Eye (tissue), 1 donor: ENCODE measurements at regions not wholly inside any gene's neighbourhood (a gene's known extent, or its start where the extent isn't known, plus 50 kb on each side); places are given as distances from the start of the nearest gene placed in this dataset.
"Not testable (repeated sequence)": the region's sequence is repeated elsewhere in the genome, so short reads cannot be mapped to it uniquely, and the experiment has no call there.

ENCODE experiments used
- DNase-seq: peaks from one replicate; pipeline ENCODE4 v3.0.0-alpha.2; 2015

DNA sequence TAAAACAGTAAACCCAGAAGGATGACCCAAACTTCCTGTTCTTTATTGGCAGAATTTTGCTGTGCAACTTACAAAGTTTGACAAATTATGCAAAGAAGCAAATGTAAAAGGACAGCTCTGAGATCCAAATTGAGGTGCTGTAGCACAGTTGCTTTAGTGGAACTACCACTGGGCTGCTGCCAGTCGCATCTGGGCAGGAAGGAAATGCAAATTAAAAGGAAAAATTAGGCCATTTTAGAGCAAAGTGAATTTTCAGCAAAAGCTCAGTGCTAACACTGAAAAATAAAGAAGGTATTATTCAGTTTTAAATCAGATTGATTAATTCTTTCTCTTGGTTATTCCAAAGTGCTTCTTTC is 104.5 kb downstream of the ZMAT3 start:
- no peak for DNase-seq

DNA sequence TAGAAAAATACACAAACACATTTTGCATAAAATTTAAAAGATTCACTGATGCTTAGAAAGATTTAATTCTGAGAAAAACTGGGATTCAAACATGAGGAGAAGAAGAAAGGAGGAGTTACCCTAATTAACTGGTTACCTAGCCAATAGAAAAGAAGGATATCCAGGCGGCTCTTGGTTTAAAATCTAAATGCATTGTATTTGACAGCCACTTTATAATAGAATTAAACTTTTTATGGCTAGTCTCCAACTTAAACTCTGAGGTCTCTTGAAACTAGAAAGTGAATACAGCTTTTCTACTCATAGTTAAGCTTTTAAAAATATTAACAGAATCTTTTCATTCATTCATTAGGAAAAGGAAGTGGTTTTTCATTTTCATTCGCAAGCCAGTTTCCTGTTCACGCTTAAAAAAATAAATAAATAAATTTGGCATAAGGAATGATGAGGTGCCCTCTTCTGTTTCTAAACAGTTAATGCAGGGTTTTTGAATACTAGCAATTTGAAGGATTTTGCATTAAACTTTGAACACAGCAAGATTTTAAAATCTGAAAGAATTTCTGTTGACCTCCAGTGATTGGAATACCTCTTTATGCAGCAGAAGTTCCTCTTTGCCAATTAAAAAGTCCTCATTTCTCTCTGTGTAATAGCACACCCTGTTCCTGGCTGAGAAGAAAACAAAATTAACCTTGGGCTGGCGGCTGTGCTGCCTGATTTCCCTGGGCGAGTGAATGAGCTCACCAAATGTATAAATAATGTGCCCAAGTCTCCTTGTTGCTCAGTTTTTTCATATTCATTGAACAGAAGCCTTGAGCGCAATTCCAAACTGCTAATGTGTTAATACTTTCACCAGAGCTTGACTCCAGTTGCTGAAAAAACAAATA is 105.1 kb downstream of the ZMAT3 start:
- DNase-seq, result peak; percentile 54

DNA sequence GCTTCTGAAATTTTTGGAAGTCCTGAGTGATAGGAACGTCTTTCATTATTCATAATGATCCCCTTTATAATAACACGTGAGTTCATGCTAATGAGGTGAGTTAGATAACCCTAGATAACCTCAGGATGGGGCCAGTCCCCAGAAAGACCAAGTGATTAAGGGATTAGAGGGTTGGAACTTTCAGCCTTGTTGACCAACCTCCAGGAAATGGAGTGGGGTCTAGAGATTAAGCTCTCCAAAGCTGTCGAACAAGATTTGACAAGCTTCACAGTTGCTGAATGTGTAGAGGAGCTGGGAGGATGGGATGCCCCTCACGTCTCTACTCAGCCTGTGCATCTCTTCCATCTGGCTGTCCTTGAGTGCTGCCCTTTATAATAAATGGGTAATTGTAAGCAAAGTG is 107.1 kb downstream of the ZMAT3 start:
- DNase-seq, result no peak

DNA sequence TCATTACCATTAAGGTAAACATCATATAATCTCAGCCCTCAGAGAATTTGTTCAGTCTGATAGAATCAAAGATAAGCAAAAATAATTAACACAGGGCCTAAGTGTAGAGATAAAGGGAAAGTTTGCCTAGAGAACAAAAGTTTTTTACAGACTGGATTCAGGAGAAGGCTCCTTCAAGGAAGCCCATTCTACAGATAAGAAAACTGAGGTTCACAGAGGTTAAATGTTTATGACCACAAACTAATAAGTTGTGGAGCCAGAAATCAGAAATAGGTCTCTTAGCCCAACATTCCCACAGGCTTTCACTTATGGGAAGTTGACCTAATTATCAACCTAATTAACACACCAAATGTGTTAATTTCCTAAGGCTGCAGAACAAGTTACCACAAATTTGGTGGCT is 110.7 kb downstream of the ZMAT3 start:
- DNase-seq, result no peak

DNA sequence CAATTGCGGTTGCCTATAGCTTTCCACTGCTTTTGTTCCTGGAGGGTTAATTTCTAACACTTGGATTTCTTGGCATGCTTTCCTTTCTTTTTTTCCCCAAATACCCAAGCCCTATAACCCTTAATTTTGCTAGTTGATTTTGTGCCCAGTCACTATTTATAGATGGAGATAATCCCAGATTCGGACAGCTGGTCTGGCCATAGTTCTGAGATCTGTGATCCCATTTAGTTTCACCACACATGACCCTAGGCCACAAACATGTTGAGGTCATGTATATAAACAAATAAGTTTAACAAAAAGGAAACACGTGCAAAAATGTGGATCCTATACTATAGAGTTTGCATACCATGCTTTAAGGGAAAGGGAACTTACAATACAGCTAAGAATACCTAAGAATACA is 111.4 kb downstream of the ZMAT3 start:
- DNase-seq, result no peak

DNA sequence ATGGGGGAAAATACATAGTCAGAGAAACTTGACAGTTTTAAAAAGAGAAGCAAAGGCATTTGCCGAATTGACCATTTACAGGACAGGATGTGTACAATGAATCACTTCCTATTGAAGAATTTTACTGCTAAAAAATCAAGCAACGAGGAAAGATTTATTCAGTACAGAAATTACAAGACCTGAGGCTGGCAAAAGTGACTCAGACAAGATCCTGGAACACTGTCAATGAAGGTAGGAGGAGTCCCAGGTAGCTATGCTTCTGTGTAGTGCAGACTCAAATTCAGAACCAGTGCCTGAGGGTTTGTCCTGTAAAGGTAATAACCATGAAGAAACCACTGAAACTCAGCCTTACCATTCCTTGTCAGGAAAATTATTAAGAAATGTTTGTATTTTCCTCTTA is 120.9 kb downstream of the ZMAT3 start:
- DNase-seq, result no peak

DNA sequence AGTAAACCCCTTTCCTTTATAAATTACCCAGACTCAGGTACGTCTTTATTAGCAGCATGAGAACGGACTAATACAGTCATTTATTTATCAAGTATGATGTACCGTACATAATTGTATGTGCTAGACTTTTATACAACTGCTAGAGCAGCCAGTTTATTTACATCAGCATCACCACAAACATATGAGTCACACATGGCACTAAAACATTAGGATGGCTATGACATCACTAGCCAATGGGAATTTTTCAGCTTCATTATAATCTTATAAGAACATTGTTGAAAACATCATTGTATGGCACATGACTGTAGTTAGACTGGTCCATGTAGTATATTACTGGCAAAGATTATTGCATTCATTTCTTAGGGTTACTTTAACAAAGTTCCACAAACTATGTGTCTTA is 121.7 kb downstream of the ZMAT3 start:
- no peak for DNase-seq

DNA sequence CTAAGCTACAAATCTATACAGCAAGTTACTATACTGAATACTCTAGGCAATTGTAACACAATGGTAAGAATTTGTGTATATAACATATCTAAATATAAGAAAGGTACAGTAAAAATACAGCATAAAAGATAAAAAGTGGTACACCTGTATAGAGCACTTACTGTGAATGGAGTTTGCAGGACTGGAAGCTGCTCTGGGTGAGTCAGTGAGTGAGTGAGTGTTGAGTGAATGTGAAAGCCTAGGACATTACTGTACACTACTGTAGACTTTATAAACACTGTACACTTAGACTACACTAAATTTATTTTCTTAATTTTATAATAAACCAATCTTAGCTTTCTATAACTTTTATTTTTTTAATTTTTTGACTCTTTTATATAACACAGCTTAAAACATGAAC is 123.1 kb downstream of the ZMAT3 start:
- no peak for DNase-seq

DNA sequence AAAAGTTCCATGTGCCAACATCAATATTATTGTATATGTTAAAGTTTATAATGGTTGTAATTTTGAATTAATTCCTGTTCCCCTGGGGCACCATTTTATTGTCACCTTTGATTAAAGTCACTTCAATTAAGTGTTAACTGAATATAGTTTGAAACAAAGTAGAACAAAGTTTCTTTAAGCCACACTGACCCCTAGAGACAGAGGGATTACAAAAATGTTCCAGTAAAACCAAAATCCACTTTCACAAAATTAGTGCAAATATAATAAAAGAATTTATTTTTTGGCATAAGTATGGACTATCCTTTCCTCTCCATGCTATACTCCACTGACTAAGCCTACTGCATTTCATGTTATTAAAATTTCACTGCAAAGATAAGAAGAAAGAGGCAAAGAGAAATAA is 123.9 kb downstream of the ZMAT3 start:
- DNase-seq, result peak; percentile 12

DNA sequence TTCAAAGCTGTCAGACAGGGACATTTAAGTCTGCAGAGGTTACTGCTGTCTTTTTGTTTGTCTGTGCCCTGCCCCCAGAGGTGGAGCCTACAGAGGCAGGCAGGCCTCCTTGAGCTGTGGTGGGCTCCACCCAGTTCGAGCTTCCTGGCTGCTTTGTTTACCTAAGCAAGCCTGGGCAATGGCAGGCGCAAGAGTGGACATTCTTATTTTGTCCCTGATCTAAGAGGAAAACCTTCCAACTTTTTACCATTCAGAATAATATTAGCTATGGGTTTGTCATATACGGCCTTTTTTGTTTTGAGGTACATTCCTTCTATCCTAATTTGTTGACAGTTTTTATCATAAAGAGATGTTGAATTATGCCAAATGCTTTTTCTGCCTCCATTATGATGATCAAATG is 129.3 kb downstream of the ZMAT3 start:
- not testable (repeated sequence) for DNase-seq

DNA sequence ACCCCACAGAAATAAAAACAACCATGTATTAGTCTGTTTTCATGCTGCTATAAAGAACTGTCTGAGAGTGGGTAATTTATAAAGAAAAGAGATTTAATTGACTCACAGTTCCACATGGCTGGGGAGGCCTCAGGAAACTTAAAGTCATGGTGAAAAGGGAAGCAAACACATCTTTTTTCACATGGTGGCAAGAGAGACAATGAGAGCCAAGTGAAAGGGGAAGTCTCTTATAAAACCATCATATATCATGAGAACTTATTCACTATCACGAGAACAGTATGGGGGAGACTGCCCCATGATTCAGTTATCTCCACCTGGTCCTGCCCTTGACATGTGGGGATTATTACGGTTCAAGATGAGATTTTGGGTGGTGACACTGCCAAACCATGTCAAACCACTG is 141.5 kb downstream of the ZMAT3 start:
- DNase-seq, result no peak

DNA sequence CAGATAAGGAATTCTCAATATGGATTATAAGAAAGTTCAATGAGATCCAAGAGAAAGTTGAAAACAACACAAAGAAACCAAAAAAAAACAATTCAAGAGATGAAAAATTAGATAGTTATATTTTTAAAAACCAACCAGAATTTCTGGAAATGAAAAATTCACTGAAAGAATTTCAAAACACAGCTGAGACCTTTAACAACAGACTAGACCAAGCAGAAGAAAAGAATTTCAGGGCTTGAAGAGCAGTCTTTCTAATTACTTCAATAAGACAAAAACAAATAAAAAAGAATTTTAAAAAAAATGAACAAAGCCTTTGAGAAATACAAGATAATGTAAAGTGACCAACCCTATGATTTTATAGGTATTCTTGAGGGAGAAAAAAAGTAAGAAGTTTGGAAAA is 155.4 kb downstream of the ZMAT3 start:
- DNase-seq, result no peak

DNA sequence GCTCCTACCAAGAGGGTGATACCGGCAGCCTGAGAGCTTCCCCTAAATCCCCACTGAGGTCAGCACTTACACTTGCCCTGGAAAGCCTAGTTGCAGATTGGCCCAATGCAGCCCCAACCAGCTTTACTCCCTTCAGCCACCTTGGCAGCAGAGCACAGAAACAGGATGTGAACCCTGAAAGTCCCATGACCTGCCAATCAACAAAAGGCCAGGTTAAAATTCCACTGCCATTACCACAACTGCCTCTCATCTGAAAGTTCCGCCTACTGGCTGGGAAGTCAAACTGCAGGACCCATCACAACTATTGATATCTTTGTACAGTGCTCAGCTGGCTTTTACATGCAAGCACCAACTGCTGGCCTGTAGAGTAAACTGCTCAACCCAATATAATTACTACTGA is 156.2 kb downstream of the ZMAT3 start:
- DNase-seq, result no peak

DNA sequence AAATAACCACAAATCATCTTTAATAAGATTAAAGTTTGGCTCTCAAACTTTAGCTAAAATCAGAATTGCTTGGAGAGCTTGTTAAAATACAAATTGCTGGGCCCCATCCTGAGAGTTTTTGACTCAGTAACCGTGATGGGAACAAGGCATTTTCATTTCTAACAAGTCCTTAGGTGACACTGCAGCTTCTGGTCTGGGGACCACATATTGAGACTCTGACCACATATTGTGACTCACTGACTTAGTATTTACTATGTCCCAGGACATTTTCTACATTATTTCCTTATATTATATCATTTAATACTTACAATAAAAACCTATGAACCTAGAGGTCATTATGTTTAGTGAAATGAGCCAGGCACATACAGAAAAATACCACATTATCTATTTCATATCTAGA is 164.5 kb downstream of the ZMAT3 start:
- DNase-seq, result no peak

DNA sequence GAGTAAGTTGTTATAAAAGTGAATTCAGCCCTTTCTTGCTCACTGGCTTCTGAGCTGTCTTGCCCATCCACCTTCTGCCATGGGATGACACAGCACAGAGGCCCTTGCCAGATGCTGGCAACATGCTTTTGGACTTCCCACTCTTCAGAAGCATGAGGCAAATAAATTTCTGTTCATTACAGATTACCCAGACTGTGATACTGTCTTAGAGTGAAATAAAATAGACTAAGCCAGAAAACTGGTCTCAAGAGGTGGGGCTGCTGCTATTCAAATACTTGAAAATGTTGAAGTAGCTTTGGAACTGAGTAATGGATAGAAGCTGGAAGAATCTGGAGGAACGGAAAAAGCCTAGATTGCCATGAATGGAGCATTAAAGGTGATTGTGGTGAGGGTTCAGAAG is 170.4 kb downstream of the ZMAT3 start:
- no peak for DNase-seq

DNA sequence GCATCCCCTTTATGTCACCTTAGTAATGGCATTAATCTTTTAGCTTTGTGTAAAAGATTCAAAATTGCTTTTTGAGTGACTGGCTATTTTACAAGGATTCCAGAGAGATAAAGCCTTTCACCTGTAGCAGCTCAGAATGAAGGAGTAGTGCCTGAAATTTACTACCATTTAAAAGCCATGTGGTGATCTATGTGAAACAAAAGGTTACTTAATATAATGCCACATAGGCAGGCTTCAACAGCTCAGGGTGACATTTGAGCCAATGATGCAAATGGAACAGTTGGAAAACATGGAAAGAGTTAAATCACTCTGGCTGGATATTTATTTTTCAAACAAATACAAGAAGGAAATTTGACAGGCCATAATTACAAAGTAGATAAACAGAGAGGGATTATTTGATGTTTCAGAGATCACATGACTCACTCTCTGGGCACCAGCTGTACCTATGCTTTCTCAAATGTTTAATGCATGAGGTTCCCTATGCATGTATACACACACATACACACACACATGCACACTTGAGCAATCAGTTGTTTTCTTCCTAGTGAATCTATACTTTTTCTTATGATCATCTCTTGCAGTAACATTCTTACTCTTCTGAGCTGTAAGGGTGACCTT is 171.5 kb downstream of the ZMAT3 start:
- DNase-seq, result peak; percentile 21

DNA sequence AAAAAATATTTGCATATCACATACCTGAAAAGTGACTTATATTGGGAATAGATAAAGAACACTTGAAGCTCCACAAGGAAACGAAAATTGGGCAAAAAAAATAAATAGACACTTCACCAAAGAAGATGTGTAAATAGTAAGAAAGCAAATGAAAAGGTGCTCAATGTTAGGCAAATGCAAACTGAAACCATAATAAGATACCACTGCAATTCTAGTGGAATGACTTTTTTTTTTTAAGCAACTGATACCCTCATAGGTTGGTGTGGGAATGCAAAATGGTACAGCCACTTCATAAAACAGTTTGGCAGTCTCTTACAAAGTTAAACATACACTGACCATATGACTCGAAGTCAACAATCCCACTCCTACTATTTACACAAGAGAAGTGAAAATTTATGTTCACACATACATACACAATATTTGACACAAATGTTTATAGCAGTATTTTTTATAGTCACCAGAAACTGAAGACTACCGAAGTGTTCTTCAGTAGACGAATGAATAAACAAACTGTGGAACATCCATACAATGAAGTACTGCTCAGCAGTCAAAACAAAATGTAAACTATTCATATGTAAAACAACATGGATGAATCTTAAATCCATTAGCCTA is 176.3 kb downstream of the ZMAT3 start:
- DNase-seq, result no peak
